Endothelial cell (in vitro differentiated cells): ENCODE measurements at regions not wholly inside any gene's neighbourhood (a gene's known extent, or its start where the extent isn't known, plus 50 kb on each side); places are given as distances from the start of the nearest gene placed in this dataset.

ENCODE experiments used
- DNase-seq: peaks from one replicate; pipeline ENCODE4 v3.0.0; 2021; ENCODE audit warnings: low spot score
- H3K27ac Mint-ChIP-seq: one replicate; pipeline ENCODE4 v1.8.0; 2021; ENCODE audit warnings: mixed read lengths, inconsistent platforms; ENCODE audit not compliant: unreplicated experiment
- H3K27me3 Mint-ChIP-seq: one replicate; pipeline ENCODE4 v1.8.0; 2021; ENCODE audit warnings: mild to moderate bottlenecking, moderate library complexity, mixed read lengths, inconsistent platforms; ENCODE audit not compliant: unreplicated experiment
- H3K36me3 Mint-ChIP-seq: one replicate; pipeline ENCODE4 v1.8.0; 2021; ENCODE audit warnings: mild to moderate bottlenecking, low read depth, mixed read lengths, inconsistent platforms; ENCODE audit not compliant: unreplicated experiment
- H3K4me1 Mint-ChIP-seq: one replicate; pipeline ENCODE4 v1.8.0; 2021; ENCODE audit warnings: mild to moderate bottlenecking, mixed read lengths, inconsistent platforms; ENCODE audit not compliant: unreplicated experiment
- H3K4me3 Mint-ChIP-seq: one replicate; pipeline ENCODE4 v1.8.0; 2021; ENCODE audit warnings: mild to moderate bottlenecking, mixed read lengths, inconsistent platforms; ENCODE audit not compliant: unreplicated experiment
- H3K9me3 Mint-ChIP-seq: one replicate; pipeline ENCODE4 v1.8.0; 2021; ENCODE audit warnings: mixed read lengths, inconsistent platforms; ENCODE audit not compliant: unreplicated experiment
- TF ChIP-seq, protein P1 (sequence below): fragments of 200-600 bp; sonication (generic); IDR thresholded peaks from one replicate; pipeline ENCODE4 v1.5.0; 2021; ENCODE audit warnings: antibody characterized with exemption; ENCODE audit not compliant: unreplicated experiment

DNA sequence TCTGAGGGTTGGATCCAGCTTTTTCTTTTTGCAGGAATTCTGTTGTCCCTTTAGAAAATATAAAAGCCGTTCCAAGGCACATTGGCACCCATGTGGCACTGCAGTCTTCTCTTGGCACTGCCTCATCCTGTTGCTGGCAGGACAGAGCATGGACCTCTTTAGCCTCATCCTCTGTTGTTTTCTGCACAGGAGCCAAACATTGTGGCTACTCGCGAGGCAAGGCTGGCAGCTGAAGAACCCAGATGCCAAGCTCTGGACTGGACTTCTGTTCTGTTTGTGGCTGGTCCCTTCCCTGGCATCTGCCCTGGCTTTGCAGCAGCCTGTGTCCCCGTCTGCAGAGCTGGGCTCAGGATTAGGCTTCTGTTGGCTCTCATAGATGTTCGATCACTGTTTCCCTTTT lies 224.7 kb upstream of the TBC1D5 start:
- TF ChIP-seq, protein P1, sequence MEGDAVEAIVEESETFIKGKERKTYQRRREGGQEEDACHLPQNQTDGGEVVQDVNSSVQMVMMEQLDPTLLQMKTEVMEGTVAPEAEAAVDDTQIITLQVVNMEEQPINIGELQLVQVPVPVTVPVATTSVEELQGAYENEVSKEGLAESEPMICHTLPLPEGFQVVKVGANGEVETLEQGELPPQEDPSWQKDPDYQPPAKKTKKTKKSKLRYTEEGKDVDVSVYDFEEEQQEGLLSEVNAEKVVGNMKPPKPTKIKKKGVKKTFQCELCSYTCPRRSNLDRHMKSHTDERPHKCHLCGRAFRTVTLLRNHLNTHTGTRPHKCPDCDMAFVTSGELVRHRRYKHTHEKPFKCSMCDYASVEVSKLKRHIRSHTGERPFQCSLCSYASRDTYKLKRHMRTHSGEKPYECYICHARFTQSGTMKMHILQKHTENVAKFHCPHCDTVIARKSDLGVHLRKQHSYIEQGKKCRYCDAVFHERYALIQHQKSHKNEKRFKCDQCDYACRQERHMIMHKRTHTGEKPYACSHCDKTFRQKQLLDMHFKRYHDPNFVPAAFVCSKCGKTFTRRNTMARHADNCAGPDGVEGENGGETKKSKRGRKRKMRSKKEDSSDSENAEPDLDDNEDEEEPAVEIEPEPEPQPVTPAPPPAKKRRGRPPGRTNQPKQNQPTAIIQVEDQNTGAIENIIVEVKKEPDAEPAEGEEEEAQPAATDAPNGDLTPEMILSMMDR: no peak
- no peak overlapping the region for H3K4me3 Mint-ChIP-seq
- H3K27me3 Mint-ChIP-seq: peaks cover 1% of the 10 kb centered on the region
- H3K27ac Mint-ChIP-seq: no peak overlapping the region
- H3K36me3 Mint-ChIP-seq: no peaks in the 10 kb centered on the region
- no peaks in the 10 kb centered on the region for H3K4me1 Mint-ChIP-seq
- no peak for DNase-seq
- H3K9me3 Mint-ChIP-seq: no peaks in the 10 kb centered on the region

DNA sequence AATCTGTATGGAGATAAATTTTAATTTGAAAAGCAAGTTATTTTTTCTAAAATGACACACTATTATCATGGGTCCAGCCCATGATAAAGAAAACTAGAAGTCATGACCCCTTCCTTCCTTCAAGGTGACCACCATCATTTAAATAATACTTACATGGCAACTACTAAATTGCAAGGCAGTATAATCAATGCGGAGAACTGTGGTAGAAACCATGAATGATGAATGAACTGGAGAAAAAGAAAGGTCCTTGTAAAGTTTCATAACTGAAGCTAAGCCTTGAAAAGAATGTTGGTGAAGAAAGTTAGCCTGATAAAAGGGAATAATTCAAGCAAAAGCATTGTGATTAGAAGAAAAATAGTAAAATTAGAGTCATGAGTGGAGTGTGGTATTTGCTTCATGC lies 222.9 kb upstream of the TBC1D5 start:
- H3K36me3 Mint-ChIP-seq: no peaks in the 10 kb centered on the region
- no peak for DNase-seq
- peaks cover 1% of the 10 kb centered on the region for H3K27me3 Mint-ChIP-seq
- no peaks in the 10 kb centered on the region for H3K4me1 Mint-ChIP-seq
- no peaks in the 10 kb centered on the region for H3K9me3 Mint-ChIP-seq
- TF ChIP-seq, protein P1: no peak
- no peak overlapping the region for H3K27ac Mint-ChIP-seq
- no peak overlapping the region for H3K4me3 Mint-ChIP-seq

DNA sequence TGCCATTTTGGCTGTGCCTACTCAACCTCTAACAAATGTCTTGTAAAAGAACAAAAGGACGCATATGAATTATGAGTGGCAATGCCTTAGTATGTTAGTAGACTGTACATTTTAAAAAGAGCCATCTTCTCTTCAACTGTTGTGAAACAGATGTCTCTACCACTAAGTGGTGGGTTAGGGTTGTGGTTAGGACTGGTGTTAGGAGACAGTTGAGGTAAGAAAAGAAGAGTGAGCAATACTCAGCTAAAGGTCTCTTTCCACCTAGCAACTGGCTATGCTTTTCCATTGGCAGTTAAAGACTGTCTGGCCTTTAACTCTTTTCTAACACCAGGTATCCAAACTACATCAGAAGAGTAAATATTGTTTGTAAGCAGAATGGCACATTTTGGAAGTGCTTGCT lies 221.7 kb upstream of the TBC1D5 start:
- H3K27ac Mint-ChIP-seq: no peak overlapping the region
- peaks cover 1% of the 10 kb centered on the region for H3K27me3 Mint-ChIP-seq
- no peaks in the 10 kb centered on the region for H3K4me1 Mint-ChIP-seq
- no peak for DNase-seq
- TF ChIP-seq, protein P1: no peak
- H3K36me3 Mint-ChIP-seq: no peaks in the 10 kb centered on the region
- H3K4me3 Mint-ChIP-seq: no peak overlapping the region
- H3K9me3 Mint-ChIP-seq: no peaks in the 10 kb centered on the region

DNA sequence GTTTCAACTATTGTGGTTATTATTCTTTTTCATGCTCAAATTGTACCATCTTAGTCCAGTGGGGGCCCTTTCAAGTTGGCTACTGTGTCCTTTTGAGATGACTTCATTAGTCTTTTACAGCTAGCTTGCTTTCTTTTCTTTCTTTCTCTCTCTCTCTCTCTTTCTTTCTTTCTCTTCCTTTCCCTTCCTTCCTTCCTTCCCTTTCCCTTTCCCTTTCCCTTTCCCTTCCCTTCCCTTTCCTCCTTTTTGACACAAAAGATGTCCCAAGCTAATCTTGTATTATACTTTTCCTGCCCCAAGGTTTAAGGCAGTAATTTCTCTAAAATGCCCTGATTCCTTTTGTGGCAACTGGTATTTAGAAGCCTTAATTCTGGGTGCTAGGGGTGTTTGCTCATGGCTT lies 213.0 kb upstream of the TBC1D5 start:
- peak overlapping the region; percentile 30 for H3K27ac Mint-ChIP-seq
- H3K27me3 Mint-ChIP-seq: no peaks in the 10 kb centered on the region
- no peaks in the 10 kb centered on the region for H3K9me3 Mint-ChIP-seq
- no peak overlapping the region for H3K4me3 Mint-ChIP-seq
- no peaks in the 10 kb centered on the region for H3K36me3 Mint-ChIP-seq
- peaks cover 3% of the 10 kb centered on the region for H3K4me1 Mint-ChIP-seq
- TF ChIP-seq, protein P1: no peak
- DNase-seq: no peak

DNA sequence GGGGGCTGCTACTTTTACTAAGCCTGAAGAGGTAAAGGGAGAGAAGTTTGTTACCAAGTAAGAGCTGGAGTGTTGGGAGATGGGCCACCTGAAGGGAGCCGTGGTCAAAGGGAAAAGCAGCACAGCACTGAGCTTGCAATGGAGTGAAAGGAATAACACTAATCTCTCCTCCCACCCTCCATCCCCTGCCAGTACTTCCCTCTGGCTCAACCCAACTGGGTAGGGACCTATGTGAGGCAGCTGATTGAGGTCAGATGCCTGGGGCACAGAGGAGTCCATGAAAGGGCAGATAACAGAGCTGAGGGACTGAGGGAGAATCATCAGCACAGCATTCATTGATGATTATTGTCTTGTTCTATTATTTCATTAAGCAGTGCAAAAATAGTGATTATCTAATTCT lies 212.4 kb upstream of the TBC1D5 start:
- TF ChIP-seq, protein P1: no peak
- no peak for DNase-seq
- Mint-ChIP-seq H3K4me1 (peaks cover 3% of the 10 kb centered on the region), H3K27me3 (no peaks in the 10 kb centered on the region), H3K27ac (no peak overlapping the region), H3K9me3 (no peaks in the 10 kb centered on the region), H3K36me3 (no peaks in the 10 kb centered on the region), H3K4me3 (no peak overlapping the region)
